ENCODE measurements at regions not wholly inside any gene's neighbourhood (a gene's known extent, or its start where the extent isn't known, plus 50 kb on each side); places are given as distances from the start of the nearest gene placed in this dataset.

GRCh38 chr4:156710365-156711192 lies 261.0 kb downstream of the PDGFC start:
- peak; percentile 40 for DNase-seq

GRCh38 chr4:156705311-156705710 lies 266.3 kb downstream of the PDGFC start:
- DNase-seq, result no peak

DNA sequence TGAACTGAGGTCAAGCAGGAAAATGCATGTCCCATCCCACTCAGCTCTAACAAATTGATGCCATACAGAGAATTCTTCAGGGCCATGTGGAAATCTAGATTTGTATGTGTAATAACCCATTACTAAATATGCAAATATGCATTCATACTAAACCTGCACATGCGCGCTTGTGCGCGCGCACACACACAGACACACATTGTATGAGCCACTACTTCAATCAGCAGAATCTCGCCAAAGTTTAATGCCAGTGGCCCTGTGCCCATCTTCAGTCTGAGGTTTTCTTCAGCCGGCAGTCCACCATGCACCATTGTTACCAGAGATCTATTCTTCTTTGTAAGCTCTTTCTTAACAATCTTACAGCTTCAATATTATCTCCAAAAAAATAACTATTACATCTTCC lies 276.4 kb downstream of the PDGFC start:
- no peak for DNase-seq

GRCh38 chr4:156694413-156694812 lies 277.2 kb downstream of the PDGFC start:
- no peak for DNase-seq

- DNase-seq, result no peak
These were observed 278.0 kb downstream of the PDGFC start for GRCh38 chr4:156693557-156693956.

- DNase-seq, result no peak
These were observed 279.6 kb downstream of the PDGFC start for GRCh38 chr4:156692016-156692415.

- no peak for DNase-seq
These were observed 281.0 kb downstream of the PDGFC start for GRCh38 chr4:156690572-156690971.

DNA sequence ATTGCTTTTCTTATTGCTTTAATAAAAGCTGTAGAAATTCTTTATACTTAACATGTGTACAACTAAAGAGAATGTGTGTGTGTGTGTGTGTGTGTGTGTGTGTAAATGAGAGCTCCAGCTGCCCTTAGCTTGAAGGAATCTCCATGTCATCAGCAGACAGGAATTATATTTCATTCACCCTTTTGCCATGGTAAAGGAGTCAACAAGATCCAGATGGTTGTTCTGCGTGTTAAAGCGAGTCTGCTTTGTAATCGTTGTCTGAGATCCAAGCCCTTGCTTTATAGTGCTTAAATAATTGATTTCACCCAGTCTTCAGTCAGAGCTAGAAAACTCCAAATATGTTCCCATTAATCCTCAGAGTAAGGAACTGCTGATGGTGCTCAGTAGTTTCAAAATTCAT lies 285.5 kb downstream of the PDGFC start:
- peak; percentile 82 for DNase-seq

- DNase-seq, result peak; percentile 80
These were observed 286.3 kb downstream of the PDGFC start for GRCh38 chr4:156685308-156685707.

- DNase-seq, result no peak
These were observed 293.9 kb downstream of the PDGFC start for GRCh38 chr4:156677656-156678055.

DNA sequence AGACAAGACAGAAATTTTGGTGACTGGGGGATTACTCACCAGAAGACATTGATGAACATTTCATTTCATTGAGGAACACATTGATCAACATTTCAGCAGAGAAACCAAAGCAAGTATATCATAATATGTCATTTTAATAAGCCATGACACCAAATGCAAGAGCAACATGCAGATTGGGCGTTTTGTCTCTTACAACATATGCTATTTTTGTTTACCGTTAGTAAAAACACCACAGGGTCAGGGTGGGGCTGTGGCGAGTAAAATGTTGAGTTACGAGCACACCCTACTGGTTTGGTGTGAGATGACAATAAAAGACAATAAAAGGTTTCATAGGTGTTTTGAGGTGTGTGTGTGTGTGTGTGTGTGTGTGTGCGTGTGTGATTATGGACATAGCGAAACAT lies 294.5 kb downstream of the PDGFC start:
- DNase-seq, result peak; percentile 37

- no peak for DNase-seq
These were observed 295.3 kb downstream of the PDGFC start for GRCh38 chr4:156676116-156676851.

GRCh38 chr4:156673483-156673882 lies 298.1 kb downstream of the PDGFC start:
- DNase-seq, result no peak

DNA sequence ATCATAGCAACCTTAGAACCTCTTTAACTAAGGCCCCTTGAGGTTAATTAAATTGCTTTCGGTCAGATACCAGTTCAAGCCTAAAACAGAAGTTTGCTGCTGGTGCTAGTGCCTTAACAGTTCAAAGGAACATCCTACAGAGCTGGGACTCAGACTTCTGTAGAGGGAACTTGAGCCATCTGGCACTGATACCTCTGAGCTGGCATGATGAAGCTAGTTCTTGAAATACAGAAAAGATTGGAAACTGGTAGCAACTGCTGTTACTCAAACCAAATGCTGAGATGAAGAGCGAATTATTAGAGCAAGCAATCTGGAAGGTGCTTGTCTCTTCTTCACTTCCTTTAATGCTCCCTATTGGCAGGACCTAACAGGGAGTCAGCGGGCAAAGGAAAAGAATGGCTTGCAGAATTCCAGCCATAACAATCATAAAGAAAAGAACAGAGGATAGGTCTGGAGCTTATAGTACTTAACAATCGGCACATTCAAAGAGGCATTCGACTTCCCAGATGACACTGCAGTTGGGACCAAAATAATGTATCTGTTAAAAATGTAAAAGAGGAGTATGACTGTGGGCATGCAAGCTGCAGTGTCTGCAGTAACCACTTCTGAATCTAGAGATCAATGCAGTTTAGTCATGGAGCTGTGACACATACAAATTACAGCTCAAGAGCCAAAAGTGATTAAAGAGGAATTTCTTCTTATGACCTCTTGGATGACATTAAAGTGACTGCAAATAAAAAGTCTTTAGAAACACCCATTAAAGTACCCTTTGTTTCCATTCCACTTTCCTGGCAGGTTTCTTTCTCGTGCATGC lies 298.9 kb downstream of the PDGFC start:
- peak; percentile 10 for DNase-seq

- no peak for DNase-seq
These were observed 305.7 kb downstream of the PDGFC start for GRCh38 chr4:156665780-156666366.

DNA sequence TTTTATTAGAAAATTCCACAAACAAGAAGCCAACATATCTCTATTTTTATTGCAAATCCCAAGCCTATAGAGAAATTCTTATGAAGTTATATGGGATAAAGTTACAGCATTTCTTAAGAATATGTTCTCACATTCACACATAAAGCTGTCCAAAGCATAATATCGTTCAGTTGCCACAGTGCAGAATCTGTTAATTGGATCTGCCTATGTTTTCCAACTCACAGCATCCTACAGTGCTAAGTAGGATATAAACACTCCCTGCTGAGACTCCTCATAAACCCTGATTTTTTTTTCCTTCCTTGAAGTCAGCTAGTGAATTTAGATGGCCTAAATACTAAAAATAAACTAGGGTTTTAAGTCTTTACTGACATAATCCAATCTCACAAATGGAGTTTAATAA lies 307.9 kb downstream of the PDGFC start:
- peak; percentile 82 for DNase-seq

DNA sequence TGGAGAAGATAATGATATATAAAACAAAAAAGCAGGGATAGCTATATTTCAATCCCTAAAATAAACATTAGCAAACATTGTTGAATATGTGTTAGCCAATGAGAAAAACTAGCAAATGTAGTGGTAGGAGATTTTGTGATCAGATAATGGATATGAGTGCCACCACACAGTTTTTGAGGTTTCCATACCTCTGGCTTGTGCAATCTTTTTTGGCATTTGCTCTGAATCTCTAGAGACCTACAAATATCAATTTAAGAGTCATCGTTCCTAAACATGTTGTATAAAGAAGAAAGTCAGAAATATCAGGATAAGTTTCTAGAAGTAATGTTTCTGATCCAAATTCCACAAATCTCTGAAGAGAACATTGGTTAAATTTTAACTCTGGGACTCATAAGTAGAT lies 308.7 kb downstream of the PDGFC start:
- DNase-seq, result no peak

DNA sequence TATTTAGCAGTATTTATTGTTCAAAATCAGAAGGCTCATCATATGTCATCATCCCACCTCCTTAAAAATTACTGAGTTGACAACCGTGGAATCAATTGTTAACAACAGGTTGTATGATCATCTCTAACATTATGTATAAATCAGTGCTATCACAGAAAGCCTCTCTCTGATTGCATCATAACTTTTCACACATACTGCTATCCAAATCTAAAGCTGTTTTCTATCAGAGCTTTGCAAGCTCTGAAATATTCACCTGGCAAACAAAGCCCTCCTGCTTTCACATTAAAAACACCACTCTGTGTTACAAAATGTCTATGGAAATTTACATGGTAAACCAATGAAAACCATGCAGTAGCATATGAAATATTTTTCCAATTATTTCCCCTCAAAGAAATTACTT lies 310.0 kb downstream of the PDGFC start:
- DNase-seq, result no peak

- no peak for DNase-seq
These were observed 311.1 kb downstream of the PDGFC start for GRCh38 chr4:156660465-156660864.

GRCh38 chr4:156659983-156660382 lies 311.6 kb downstream of the PDGFC start:
- DNase-seq, result no peak

DNA sequence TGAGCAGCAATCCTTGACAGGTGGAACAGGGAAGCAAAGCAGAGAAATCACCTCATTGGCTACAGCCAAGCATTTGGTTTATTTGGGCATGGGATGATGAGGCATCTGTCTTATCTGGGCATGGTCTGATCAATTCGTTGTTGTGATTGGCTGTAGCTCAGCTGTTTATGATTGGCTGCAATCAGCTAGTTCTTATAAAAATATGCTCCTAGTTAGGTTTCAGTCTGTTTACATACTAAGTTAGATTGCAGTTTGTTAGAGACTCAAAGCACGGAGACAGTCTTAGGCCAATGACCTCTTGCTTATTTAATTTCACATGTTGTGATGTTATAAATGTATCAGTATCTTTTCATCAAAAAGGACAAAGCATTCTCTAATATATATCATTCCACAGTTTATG lies 312.0 kb downstream of the PDGFC start:
- DNase-seq, result no peak

- DNase-seq, result no peak
These were observed 314.7 kb downstream of the PDGFC start for GRCh38 chr4:156656896-156657295.

GRCh38 chr4:156654410-156654809 lies 317.2 kb downstream of the PDGFC start:
- no peak for DNase-seq

Measured in NCI-H82 (cell line).